PC-3 (cell line): ENCODE measurements at regions not wholly inside any gene's neighbourhood (a gene's known extent, or its start where the extent isn't known, plus 50 kb on each side); places are given as distances from the start of the nearest gene placed in this dataset.

Experiments used
- EZH2 ChIP-seq: fragments of 300-600 bp; sonication (generic); IDR thresholded peaks from one replicate; pipeline ENCODE4 v1.6.1; 2017; ENCODE audit warnings: antibody characterized with exemption, mild to moderate bottlenecking, low read length; ENCODE audit not compliant: unreplicated experiment
- EZH2phosphoT487 ChIP-seq: fragments of 300-600 bp; sonication (generic); IDR thresholded peaks from 2 replicates; pipeline ENCODE4 v1.6.1; 2018; ENCODE audit warnings: mild to moderate bottlenecking, antibody characterized with exemption, low read length, borderline replicate concordance
- TF ChIP-seq, protein P1 (sequence below): fragments of 300-600 bp; sonication (generic); conservative IDR thresholded peaks from 2 replicates; pipeline ENCODE4 v1.5.1; 2017; ENCODE audit warnings: antibody characterized with exemption, low read depth, mild to moderate bottlenecking, low read length

- TF ChIP-seq EZH2phosphoT487: no peak
- TF ChIP-seq, protein P1, sequence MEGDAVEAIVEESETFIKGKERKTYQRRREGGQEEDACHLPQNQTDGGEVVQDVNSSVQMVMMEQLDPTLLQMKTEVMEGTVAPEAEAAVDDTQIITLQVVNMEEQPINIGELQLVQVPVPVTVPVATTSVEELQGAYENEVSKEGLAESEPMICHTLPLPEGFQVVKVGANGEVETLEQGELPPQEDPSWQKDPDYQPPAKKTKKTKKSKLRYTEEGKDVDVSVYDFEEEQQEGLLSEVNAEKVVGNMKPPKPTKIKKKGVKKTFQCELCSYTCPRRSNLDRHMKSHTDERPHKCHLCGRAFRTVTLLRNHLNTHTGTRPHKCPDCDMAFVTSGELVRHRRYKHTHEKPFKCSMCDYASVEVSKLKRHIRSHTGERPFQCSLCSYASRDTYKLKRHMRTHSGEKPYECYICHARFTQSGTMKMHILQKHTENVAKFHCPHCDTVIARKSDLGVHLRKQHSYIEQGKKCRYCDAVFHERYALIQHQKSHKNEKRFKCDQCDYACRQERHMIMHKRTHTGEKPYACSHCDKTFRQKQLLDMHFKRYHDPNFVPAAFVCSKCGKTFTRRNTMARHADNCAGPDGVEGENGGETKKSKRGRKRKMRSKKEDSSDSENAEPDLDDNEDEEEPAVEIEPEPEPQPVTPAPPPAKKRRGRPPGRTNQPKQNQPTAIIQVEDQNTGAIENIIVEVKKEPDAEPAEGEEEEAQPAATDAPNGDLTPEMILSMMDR: no peak
- no peak for TF ChIP-seq EZH2
Measured at GRCh38 chr6:93554018-93554417, 134.7 kb upstream of the EPHA7 start.
